DMS114 treated with DMSO at 0.1 percent for 48 hours (cell line): ENCODE measurements at regions not wholly inside any gene's neighbourhood (a gene's known extent, or its start where the extent isn't known, plus 50 kb on each side); places are given as distances from the start of the nearest gene placed in this dataset.
"Not testable (repeated sequence)": the region's sequence is repeated elsewhere in the genome, so short reads cannot be mapped to it uniquely, and the experiment has no call there.

Experiments used
- DNase-seq: peaks from one replicate; lab custom pipeline; 2025; ENCODE audit not compliant: unreplicated experiment; lab: John Stamatoyannopoulos, UW

- DNase-seq, result not testable (repeated sequence)
These were observed 1378.7 kb downstream of the FSCB start for GRCh38 chr14:43128429-43128828.

DNA sequence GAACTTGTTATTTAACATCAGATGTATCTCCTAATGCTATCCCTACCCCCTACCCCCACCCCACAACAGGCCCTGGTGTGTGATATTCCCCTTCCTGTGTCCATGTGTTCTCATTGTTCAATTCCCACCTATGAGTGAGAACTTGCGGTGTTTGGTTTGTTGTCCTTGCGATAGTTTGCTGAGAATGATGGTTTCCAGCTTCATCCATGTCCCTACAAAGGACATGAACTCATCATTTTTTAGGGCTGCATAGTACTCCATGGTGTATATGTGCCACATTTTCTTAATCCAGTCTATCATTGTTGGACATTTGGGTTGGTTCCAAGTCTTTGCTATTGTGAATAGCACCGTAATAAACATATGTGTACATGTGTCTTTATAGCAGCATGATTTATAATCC lies 1379.2 kb downstream of the FSCB start:
- not testable (repeated sequence) for DNase-seq

- no peak for DNase-seq
These were observed 1383.5 kb downstream of the FSCB start for GRCh38 chr14:43123544-43123943.

DNA sequence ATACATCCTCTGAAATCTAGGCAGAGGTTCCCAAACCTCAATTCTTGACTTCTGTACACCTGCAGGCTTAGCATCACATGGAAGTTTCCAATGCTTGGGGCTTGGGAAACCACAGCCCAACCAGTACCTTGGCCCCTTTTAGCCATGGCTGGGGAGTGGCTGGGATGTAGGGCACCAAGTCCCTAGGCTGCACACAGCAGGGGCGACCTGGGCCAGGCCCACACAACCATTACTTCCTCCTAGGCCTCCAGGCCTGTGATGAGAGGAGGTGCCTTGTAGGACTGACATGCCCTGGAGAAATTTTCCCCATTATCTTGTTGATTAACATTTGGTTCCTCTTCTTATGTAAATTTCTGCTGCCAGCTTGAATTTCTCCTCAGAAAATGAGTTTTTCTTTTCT lies 1387.4 kb downstream of the FSCB start:
- DNase-seq, result no peak

GRCh38 chr14:43116341-43116740 lies 1390.7 kb downstream of the FSCB start:
- no peak for DNase-seq

DNA sequence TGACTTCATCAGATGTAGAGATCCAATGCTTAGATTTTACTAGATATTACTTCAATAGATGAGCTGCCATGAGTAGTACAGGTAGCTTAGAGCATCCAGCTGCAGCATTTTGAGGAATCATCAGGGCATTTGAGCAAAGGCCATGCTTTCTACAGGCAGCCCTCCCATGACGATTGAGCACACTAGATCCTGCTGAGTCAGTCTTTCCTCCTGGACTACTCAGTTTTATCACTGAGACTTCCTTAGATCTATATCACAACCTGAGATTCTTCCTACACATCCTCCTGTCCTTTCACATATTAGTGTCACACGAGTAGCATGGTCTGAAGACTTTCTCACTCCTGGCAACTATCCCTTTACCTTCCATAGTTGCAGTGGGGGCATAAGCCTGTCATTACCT lies 1401.8 kb downstream of the FSCB start:
- DNase-seq, result no peak

DNA sequence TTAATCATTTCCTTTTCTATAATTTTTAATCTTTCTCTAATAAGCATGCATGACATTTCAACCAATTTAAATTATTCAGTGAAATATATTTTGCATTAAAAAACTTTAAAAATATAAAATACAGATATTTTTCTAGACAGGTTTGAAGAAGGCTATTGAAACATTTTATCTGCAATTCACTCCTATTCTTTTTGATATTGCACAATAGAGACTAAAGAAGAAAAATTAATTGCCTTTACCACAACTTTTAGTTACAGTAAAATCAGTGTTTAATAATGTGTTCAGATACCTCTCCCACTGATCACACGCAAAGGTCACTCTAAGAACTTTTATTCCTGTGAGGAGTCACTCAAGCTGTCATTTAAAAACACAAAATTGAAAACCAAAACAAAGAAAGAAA lies 1416.7 kb downstream of the FSCB start:
- DNase-seq, result no peak

DNA sequence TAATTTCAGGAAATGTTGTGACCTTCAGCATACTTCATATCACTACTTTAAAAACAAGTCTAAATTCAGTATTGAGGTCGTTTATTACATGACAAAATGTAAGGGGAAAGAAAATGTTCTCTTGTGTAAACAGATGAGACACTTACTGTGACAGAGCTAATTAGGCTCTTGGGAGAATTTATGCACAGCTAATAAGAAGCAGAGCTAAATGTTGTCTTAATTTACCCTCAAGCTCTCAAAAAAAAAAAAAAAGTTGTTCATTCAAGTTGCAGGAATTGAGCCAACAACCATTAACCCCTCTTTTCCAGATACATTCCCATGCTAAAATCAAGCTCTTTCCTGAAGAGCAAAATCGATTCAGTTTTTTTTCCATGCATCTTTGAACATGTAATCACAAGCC lies 1419.4 kb downstream of the FSCB start:
- no peak for DNase-seq

GRCh38 chr14:43085819-43086218 lies 1421.3 kb downstream of the FSCB start:
- DNase-seq, result no peak

DNA sequence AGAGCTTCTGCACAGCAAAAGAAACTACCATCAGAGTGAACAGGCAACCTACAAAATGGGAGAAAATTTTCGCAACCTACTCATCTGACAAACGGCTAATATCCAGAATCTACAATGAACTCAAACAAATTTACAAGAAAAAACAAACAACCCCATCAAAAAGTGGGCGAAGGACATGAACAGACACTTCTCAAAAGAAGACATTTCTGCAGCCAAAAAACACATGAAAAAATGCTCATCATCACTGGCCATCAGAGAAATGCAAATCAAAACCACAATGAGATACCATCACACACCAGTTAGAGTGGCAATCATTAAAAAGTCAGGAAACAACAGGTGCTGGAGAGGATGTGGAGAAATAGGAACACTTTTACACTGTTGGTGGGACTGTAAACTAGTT lies 1439.7 kb downstream of the FSCB start:
- DNase-seq, result not testable (repeated sequence)

- no peak for DNase-seq
These were observed 1449.4 kb downstream of the LRFN5 start for GRCh38 chr14:43056106-43056505.

GRCh38 chr14:43052897-43053296 lies 1446.2 kb downstream of the LRFN5 start:
- no peak for DNase-seq

DNA sequence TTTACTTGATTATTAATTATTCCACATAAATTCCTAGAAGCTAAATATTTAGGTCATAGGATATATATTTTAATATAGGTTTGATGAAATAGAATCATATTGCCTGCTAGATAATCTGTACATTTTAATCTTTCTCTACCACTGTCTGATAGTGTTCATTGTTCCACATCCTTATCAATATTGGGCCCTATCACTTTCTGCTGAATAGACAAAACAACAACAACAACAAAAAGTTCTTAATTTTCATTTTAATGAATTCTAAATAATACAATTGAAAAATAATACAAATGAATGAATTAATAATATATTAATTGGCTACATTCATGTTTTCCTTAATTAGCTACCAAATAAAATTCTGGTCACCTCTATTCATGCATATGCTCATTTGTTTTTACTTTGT lies 1437.2 kb downstream of the LRFN5 start:
- no peak for DNase-seq

DNA sequence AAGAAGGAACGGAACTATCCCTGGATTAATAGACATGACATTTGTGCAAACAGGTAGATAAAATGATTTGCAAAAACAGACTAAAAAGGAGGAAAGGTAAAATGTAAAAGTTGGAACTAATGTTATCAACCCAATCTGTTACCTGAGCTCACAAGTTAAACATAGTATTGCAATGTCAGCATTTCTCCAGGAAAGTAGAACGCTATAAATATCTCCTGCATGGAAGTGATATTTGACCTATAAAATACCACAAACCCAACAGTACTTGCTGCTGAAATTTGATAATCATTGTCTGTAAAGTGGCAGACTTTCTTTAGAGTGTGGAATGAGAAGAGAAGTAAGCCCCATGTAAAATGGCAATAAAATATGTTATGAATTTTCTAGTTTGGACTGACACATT lies 1435.7 kb downstream of the LRFN5 start:
- no peak for DNase-seq

DNA sequence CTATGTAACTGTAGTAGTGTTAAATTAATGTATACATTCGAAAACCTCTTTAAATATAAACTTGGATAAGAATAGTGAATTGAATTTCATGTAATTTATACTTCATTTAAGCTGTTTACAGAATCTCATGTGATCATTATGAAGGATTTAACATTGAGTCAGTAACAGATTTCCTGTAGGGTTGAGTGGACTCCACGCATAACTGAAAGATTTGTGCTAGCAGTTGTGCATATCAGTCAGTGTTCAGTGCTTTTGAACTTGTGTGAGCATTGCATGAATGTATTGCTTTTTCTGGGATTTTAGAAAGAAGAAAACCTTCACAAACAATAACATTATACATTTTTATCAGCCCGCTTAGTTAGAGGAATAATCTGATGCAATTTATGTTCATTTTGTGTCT lies 1435.3 kb downstream of the LRFN5 start:
- DNase-seq, result no peak

GRCh38 chr14:43041207-43041606 lies 1434.5 kb downstream of the LRFN5 start:
- DNase-seq, result no peak

DNA sequence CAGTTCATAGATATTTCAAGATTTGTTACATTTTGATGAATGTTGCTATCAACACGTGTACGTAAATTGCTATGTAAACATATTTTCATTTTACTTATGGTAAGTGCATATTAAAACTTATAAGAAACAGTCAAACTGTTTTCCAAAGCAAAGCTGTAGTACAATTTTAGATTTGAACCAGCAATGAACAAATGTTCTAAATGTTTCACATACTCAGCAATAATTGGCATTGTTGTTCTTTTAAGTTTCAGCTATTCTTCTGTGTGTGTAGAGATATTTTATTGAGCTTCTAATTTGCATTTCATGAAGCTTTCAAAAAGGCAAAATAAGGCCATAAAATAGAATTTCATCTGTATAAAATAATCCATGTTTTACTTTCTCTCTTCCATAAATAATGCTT lies 1433.2 kb downstream of the LRFN5 start:
- no peak for DNase-seq

- no peak for DNase-seq
These were observed 1424.9 kb downstream of the LRFN5 start for GRCh38 chr14:43031598-43031997.

- no peak for DNase-seq
These were observed 1415.6 kb downstream of the LRFN5 start for GRCh38 chr14:43022094-43022800.

- no peak for DNase-seq
These were observed 1413.2 kb downstream of the LRFN5 start for GRCh38 chr14:43019826-43020225.

DNA sequence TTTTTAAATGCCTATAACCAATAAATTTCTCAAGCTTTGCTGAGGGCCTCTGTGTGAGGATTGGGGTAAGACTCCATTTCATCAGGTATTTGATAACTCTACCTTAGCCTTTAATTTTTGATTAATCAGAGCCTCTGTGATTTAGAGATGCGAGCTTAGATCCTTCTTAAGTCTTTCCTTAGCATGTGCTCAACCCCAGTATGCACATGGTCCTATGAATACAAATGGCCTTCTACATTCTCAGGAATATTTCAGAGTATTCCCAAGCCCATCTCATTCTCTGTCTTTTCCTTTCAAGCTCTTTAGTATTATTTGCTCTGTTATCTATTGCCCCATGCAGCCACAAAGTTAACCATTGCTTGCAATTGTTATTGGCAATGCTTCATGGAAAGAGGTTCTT lies 1407.7 kb downstream of the LRFN5 start:
- DNase-seq, result no peak

- DNase-seq, result no peak
These were observed 1406.1 kb downstream of the LRFN5 start for GRCh38 chr14:43012817-43013216.

- no peak for DNase-seq
These were observed 1399.1 kb downstream of the LRFN5 start for GRCh38 chr14:43005807-43006206.
